ENCODE measurements at regions not wholly inside any gene's neighbourhood (a gene's known extent, or its start where the extent isn't known, plus 50 kb on each side); places are given as distances from the start of the nearest gene placed in this dataset.

DNA sequence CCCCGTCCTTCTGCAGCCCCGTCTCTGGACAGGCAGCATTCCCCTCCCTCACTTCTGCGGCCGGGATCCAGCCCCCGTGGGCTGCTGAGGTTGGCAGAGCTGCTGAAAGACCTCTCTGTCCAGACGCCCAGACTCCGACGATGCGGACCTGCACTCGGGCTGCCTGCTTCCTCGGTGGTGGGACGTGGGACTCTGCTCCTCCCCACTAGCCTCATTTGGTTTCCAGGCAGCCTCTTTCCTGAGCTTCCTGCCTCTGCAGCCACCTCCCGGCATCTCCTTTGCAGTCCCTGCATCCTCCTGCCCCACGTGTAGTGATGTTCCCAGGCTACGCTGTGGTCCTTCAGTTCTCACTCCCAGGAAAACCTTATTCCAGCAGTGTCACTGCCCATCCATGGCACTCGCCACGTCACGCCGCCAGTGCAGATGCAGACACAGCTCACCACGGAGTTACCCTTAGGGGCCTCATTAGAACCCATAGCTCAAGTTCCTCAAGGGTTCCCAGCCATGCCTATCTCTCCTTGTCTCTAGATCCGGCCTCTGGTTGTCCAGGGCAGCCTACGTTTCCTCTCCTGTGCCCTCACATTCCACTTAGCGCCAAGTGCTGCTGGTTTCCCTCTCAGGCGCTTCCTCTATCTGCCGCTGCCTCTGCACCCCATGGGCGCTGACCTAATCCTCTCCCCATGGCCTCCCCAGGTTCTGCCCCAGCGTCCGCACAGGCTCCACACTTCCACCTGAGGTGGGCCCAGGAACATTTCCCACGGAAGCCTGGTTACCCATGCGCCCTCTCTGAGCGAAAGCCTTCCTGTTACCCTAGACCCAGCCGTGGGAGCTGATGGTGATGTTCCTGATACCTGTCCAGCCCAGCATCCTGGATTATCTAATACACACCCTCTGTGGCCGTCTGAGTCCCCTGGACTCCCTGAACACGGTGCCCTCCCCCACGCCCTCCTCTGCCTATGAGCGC lies 318.3 kb upstream of the MYT1L start:
- H3K9me3 Mint-ChIP-seq (ENCODE audit: insufficient read depth) = no peaks in the 10 kb centered on the region
- peaks cover 0 to 10% (median 0%) of the 10 kb centered on the region in 3 donors for H3K9me3 ChIP-seq (ENCODE audit: control extremely low read depth in 1 of 3, control insufficient read depth in 2 of 3, insufficient read depth in 1 of 3, low read length in 2 of 3)
- TF ChIP-seq CTCF (IDR thresholded peaks at IDR 0.05) (no peak), EZH2 (IDR thresholded peaks at IDR 0.05; ENCODE audit: borderline replicate concordance, insufficient read depth, low read depth, low read length, poor library complexity, severe bottlenecking) (no peak)
- POLR2A ChIA-PET = no interaction called here
- H4K20me1 ChIP-seq (ENCODE audit: control insufficient read depth, insufficient read depth, low read length, poor library complexity, severe bottlenecking) = no peaks in the 10 kb centered on the region
- no peaks in the 10 kb centered on the region for H3K4me1 Mint-ChIP-seq
- DNase-seq (no peak), ATAC-seq (ENCODE audit: low read depth) (no peak)
- no peak overlapping the region for H3K4me3 ChIP-seq (ENCODE audit: control extremely low read depth in 1 of 5, extremely low read depth in 1 of 5, insufficient read depth in 1 of 5, low read depth in 2 of 5, low read length in 4 of 5)
- H3K9ac ChIP-seq (ENCODE audit: low read length) = no peak overlapping the region
- H3K27ac Mint-ChIP-seq = no peak overlapping the region
- WGBS (ENCODE audit: insufficient coverage) = 90% methylated on average over 36 of the region's 36 CpGs
- CTCF ChIA-PET = no interaction called here
- no peaks in the 10 kb centered on the region for H3K27me3 ChIP-seq (replicated peaks in 1 of 4; ENCODE audit: control extremely low read depth in 1 of 4, control insufficient read depth in 3 of 4, insufficient read depth in 4 of 4, low read length in 3 of 4)
- no peaks in the 10 kb centered on the region for H3K27me3 Mint-ChIP-seq
- H3K4me3 Mint-ChIP-seq = no peak overlapping the region
- H3K27ac ChIP-seq (ENCODE audit: low read length in 2 of 2) = no peak overlapping the region
- H3K4me2 ChIP-seq (replicated peaks; ENCODE audit: low read depth, low read length, poor library complexity, severe bottlenecking) = no peak overlapping the region
- no peaks in the 10 kb centered on the region for H3K36me3 ChIP-seq (replicated peaks in 1 of 2; ENCODE audit: control extremely low read depth in 1 of 2, control insufficient read depth in 1 of 2, extremely low read depth in 1 of 2, insufficient read depth in 2 of 2, low read length in 1 of 2)
- H3K4me1 ChIP-seq (ENCODE audit: control insufficient read depth in 2 of 2, insufficient read depth in 2 of 2, low read length in 2 of 2) = no peaks in the 10 kb centered on the region
- H2AFZ ChIP-seq (ENCODE audit: insufficient read depth, low read depth, low read length, poor library complexity, severe bottlenecking) = no peak overlapping the region
- no peaks in the 10 kb centered on the region for H3K79me2 ChIP-seq (ENCODE audit: control insufficient read depth, insufficient read depth, low read length)
- intact Hi-C loops (cut with micrococcal nuclease) = no loop called here

DNA sequence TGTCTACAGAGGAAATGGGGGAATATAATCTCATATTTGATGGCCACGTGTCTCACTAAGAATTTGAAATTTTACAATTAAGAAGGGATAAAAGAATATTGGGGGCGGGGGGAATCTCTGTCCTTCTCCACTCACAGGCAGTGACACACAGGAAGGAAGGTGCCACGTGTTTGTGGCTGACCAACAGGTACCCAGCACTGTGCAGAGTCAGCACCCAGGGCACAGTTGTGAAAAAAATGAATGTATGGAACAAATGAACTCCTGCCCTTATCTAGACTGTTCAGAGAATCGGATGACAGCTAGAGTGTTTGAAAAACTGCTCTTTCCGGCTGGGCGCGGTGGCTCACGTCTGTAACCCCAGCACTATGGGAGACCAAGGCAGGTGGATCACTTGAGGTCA lies 317.0 kb upstream of the MYT1L start:
- Histone ChIP-seq H3K9ac (ENCODE audit: low read length) (no peak overlapping the region), H2AFZ (ENCODE audit: insufficient read depth, low read depth, low read length, poor library complexity, severe bottlenecking) (no peak overlapping the region), H3K9me3 (ENCODE audit: control extremely low read depth in 1 of 3, control insufficient read depth in 2 of 3, insufficient read depth in 1 of 3, low read length in 2 of 3) (peaks cover 0 to 18% (median 0%) of the 10 kb centered on the region in 3 donors), H3K4me2 (replicated peaks; ENCODE audit: low read depth, low read length, poor library complexity, severe bottlenecking) (no peak overlapping the region), H3K27me3 (replicated peaks in 1 of 4; ENCODE audit: control extremely low read depth in 1 of 4, control insufficient read depth in 3 of 4, insufficient read depth in 4 of 4, low read length in 3 of 4) (no peaks in the 10 kb centered on the region), H3K27ac (ENCODE audit: low read length in 2 of 2) (no peak overlapping the region), H4K20me1 (ENCODE audit: control insufficient read depth, insufficient read depth, low read length, poor library complexity, severe bottlenecking) (no peaks in the 10 kb centered on the region), H3K36me3 (replicated peaks in 1 of 2; ENCODE audit: control extremely low read depth in 1 of 2, control insufficient read depth in 1 of 2, extremely low read depth in 1 of 2, insufficient read depth in 2 of 2, low read length in 1 of 2) (no peaks in the 10 kb centered on the region), H3K4me3 (ENCODE audit: control extremely low read depth in 1 of 5, extremely low read depth in 1 of 5, insufficient read depth in 1 of 5, low read depth in 2 of 5, low read length in 4 of 5) (no peak overlapping the region), H3K4me1 (ENCODE audit: control insufficient read depth in 2 of 2, insufficient read depth in 2 of 2, low read length in 2 of 2) (no peaks in the 10 kb centered on the region), H3K79me2 (ENCODE audit: control insufficient read depth, insufficient read depth, low read length) (no peaks in the 10 kb centered on the region)
- TF ChIP-seq CTCF (IDR thresholded peaks at IDR 0.05) (no peak), EZH2 (IDR thresholded peaks at IDR 0.05; ENCODE audit: borderline replicate concordance, insufficient read depth, low read depth, low read length, poor library complexity, severe bottlenecking) (no peak)
- 95% methylated on average over 6 of the region's 8 CpGs for WGBS (ENCODE audit: insufficient coverage)
- H3K9me3 Mint-ChIP-seq (ENCODE audit: insufficient read depth) = peaks cover 2% of the 10 kb centered on the region
- POLR2A ChIA-PET = no interaction called here
- DNase-seq = no peak
- no peak overlapping the region for H3K4me3 Mint-ChIP-seq
- no peaks in the 10 kb centered on the region for H3K27me3 Mint-ChIP-seq
- no peak for ATAC-seq (ENCODE audit: low read depth)
- CTCF ChIA-PET = no interaction called here
- H3K4me1 Mint-ChIP-seq = no peaks in the 10 kb centered on the region
- H3K27ac Mint-ChIP-seq = no peak overlapping the region
- intact Hi-C loops (cut with micrococcal nuclease) = no loop called here
